OCI-LY1 (cell line): ENCODE measurements at regions not wholly inside any gene's neighbourhood (a gene's known extent, or its start where the extent isn't known, plus 50 kb on each side); places are given as distances from the start of the nearest gene placed in this dataset.

ENCODE experiments used
- EZH2 ChIP-seq: fragments of 200-600 bp; sonication (generic), shearing (Covaris generic); IDR thresholded peaks from 2 replicates; pipeline ENCODE4 v1.8.0; 2017; ENCODE audit warnings: borderline replicate concordance, mixed run types, mild to moderate bottlenecking, antibody characterized with exemption, low read length, moderate library complexity, mixed read lengths
- TF ChIP-seq, protein P1 (sequence below): fragments of 200-600 bp; sonication (generic), shearing (Covaris generic); IDR thresholded peaks from 2 replicates; pipeline ENCODE4 v1.5.1; 2017; ENCODE audit warnings: mild to moderate bottlenecking, antibody characterized with exemption, low read length, moderate library complexity, mixed read lengths

DNA sequence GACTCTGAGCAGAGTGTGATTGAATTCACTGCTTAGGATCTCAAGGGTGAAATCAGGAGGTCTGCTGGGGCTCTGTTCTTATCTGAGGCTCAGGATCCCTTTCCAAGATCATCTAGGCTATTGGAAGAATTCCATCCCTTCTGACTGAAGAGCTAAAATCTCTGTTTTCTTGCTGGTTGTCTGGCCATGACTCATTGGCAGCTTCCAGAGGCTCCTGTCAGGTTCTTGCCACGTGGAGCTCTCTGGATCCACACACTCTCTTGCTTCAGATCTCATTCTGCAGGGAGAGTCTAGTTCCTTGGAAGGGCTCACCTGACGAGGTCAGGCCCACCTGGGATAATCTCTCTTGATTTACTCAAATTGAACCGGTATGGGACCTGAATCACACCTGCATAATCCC, 930.7 kb downstream of the CDH8 start:
- TF ChIP-seq, protein P1, sequence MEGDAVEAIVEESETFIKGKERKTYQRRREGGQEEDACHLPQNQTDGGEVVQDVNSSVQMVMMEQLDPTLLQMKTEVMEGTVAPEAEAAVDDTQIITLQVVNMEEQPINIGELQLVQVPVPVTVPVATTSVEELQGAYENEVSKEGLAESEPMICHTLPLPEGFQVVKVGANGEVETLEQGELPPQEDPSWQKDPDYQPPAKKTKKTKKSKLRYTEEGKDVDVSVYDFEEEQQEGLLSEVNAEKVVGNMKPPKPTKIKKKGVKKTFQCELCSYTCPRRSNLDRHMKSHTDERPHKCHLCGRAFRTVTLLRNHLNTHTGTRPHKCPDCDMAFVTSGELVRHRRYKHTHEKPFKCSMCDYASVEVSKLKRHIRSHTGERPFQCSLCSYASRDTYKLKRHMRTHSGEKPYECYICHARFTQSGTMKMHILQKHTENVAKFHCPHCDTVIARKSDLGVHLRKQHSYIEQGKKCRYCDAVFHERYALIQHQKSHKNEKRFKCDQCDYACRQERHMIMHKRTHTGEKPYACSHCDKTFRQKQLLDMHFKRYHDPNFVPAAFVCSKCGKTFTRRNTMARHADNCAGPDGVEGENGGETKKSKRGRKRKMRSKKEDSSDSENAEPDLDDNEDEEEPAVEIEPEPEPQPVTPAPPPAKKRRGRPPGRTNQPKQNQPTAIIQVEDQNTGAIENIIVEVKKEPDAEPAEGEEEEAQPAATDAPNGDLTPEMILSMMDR, result no peak
- TF ChIP-seq EZH2, result no peak
